ENCODE measurements at regions not wholly inside any gene's neighbourhood (a gene's known extent, or its start where the extent isn't known, plus 50 kb on each side); places are given as distances from the start of the nearest gene placed in this dataset.

DNA sequence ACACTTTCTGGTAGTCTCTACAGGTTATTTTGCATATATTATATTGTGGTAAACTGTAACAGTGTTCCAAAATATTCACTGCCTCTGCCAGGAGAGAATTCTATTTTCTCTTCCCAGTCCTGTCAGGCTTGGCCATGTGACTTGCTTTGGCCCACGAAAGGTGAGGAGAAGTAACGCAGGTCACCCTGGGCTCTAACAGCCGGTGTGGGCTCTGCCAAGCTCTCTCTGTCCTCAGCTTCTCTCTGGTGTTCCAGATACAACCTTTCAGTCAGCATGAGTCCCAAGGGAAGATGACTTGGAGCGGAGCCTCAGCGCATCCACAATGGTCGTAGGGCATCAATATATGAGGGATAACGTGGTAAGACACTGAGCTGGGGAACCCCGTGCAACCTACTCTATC lies 113.0 kb upstream of the RREB1 start:
- TF ChIP-seq, protein P1, sequence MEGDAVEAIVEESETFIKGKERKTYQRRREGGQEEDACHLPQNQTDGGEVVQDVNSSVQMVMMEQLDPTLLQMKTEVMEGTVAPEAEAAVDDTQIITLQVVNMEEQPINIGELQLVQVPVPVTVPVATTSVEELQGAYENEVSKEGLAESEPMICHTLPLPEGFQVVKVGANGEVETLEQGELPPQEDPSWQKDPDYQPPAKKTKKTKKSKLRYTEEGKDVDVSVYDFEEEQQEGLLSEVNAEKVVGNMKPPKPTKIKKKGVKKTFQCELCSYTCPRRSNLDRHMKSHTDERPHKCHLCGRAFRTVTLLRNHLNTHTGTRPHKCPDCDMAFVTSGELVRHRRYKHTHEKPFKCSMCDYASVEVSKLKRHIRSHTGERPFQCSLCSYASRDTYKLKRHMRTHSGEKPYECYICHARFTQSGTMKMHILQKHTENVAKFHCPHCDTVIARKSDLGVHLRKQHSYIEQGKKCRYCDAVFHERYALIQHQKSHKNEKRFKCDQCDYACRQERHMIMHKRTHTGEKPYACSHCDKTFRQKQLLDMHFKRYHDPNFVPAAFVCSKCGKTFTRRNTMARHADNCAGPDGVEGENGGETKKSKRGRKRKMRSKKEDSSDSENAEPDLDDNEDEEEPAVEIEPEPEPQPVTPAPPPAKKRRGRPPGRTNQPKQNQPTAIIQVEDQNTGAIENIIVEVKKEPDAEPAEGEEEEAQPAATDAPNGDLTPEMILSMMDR (IDR thresholded peaks at IDR 0.05; ENCODE audit: unreplicated experiment): no peak
- H3K9me3 Mint-ChIP-seq (ENCODE audit: low read depth, unreplicated experiment): no peaks in the 10 kb centered on the region
- no peak for DNase-seq
- no peaks in the 10 kb centered on the region for H3K36me3 Mint-ChIP-seq (ENCODE audit: insufficient read depth, unreplicated experiment)
- CTCF ChIA-PET: no interaction called here
- intact Hi-C loops (cut with micrococcal nuclease; ENCODE audit: unreplicated experiment): no loop called here
- H3K27ac Mint-ChIP-seq (ENCODE audit: unreplicated experiment): no peak overlapping the region
- no peaks in the 10 kb centered on the region for H3K4me1 Mint-ChIP-seq (ENCODE audit: low read depth, unreplicated experiment)
- H3K27me3 Mint-ChIP-seq (ENCODE audit: unreplicated experiment): no peaks in the 10 kb centered on the region
- no peak overlapping the region for H3K4me3 Mint-ChIP-seq (ENCODE audit: low read depth, unreplicated experiment)
- BruUV-seq (replicated peaks): no TSS peak

DNA sequence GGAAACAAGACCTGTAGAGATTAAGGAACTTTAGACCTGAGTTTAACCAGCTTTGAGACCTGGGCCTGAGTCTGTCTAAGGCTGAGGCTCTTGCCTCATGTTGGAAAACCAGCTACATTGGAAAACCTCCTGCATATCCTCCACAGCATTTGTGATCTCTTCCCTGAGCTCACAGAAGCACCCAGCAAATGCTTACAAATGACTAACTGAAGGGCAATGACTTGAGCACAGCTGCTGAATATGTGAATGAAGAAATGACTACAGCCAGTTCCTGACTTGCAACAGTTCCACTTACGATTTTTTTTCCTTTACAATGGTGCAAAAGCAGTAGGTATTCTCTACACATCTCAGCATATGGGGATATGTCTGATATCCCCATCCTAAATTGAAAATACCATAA lies 112.4 kb upstream of the RREB1 start:
- no peaks in the 10 kb centered on the region for H3K27me3 Mint-ChIP-seq (ENCODE audit: unreplicated experiment)
- no peak for DNase-seq
- no peaks in the 10 kb centered on the region for H3K9me3 Mint-ChIP-seq (ENCODE audit: low read depth, unreplicated experiment)
- TF ChIP-seq, protein P1 (IDR thresholded peaks at IDR 0.05; ENCODE audit: unreplicated experiment): no peak
- intact Hi-C loops (cut with micrococcal nuclease; ENCODE audit: unreplicated experiment): no loop called here
- CTCF ChIA-PET: no interaction called here
- no peak overlapping the region for H3K4me3 Mint-ChIP-seq (ENCODE audit: low read depth, unreplicated experiment)
- BruUV-seq (replicated peaks): no TSS peak
- no peak overlapping the region for H3K27ac Mint-ChIP-seq (ENCODE audit: unreplicated experiment)
- H3K4me1 Mint-ChIP-seq (ENCODE audit: low read depth, unreplicated experiment): no peaks in the 10 kb centered on the region
- H3K36me3 Mint-ChIP-seq (ENCODE audit: insufficient read depth, unreplicated experiment): no peaks in the 10 kb centered on the region

DNA sequence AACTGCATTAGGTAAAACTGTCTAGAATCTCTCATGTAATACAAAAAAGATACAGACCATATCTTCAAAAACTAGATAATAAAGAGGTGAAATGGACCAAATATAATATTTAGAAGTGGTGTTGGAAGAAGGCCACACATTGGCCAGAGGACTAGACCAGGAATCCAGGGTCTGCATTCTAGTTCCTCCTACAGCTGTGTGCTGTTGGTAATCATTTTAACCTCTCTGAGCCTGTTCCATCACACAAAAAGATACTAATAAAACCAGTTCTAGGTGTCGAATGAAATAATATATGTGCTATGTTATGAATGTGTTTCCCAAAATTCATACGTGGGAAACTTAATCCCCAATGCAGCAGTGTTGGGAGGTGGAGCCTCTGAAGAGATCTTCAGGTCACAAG lies 111.6 kb upstream of the RREB1 start:
- TF ChIP-seq, protein P1 (IDR thresholded peaks at IDR 0.05; ENCODE audit: unreplicated experiment): no peak
- intact Hi-C loops (cut with micrococcal nuclease; ENCODE audit: unreplicated experiment): no loop called here
- no peaks in the 10 kb centered on the region for H3K36me3 Mint-ChIP-seq (ENCODE audit: insufficient read depth, unreplicated experiment)
- no peak for DNase-seq
- H3K4me3 Mint-ChIP-seq (ENCODE audit: low read depth, unreplicated experiment): no peak overlapping the region
- no TSS peak for BruUV-seq (replicated peaks)
- CTCF ChIA-PET: no interaction called here
- no peaks in the 10 kb centered on the region for H3K9me3 Mint-ChIP-seq (ENCODE audit: low read depth, unreplicated experiment)
- H3K27me3 Mint-ChIP-seq (ENCODE audit: unreplicated experiment): no peaks in the 10 kb centered on the region
- H3K27ac Mint-ChIP-seq (ENCODE audit: unreplicated experiment): no peak overlapping the region
- no peaks in the 10 kb centered on the region for H3K4me1 Mint-ChIP-seq (ENCODE audit: low read depth, unreplicated experiment)

DNA sequence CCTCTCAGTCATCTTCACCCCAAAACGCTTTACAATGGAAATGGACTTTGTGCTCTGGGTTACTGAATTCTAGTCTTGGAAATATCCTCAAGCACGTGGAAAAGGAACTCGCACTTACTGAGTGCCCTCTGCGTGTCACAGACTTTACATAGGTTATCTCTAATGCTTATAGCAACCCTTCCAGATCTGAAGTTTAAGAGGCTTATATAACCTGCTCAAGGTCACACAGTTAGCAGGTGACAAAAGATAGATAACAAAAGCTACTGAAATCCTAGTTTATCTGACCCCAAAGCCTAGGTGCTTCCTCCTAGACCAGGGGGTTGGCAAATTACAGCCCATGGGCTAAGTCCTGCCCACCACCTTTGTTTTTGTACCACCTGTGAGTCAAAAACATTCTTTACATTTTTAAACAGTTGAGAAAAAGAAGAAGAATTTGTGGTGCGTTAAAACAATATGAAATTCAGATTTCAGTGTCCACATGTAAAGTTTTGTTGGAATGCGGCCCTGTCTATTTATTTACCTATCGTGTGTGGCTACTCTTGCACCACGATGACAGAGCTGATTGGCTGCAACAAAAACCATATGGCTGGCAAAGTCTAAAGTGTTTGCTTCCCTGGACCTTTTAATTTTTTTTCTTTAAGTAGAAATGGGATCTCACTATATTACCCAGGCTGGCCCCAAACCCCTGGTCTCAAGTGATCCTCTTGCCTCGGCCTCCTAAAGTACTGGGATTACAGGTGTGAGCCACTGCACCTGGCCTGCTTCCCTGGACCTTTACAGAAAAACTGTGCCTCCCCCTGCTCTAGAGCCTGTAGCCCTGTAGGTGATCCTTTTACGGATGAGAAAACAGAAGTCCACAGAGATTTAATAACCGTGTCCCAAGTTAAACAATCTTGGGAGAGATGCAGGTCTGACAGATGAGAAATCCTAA lies 110.2 kb upstream of the RREB1 start:
- DNase-seq: no peak
- H3K27me3 Mint-ChIP-seq (ENCODE audit: unreplicated experiment): no peaks in the 10 kb centered on the region
- TF ChIP-seq, protein P1 (IDR thresholded peaks at IDR 0.05; ENCODE audit: unreplicated experiment): no peak
- no peaks in the 10 kb centered on the region for H3K4me1 Mint-ChIP-seq (ENCODE audit: low read depth, unreplicated experiment)
- no peak overlapping the region for H3K27ac Mint-ChIP-seq (ENCODE audit: unreplicated experiment)
- intact Hi-C loops (cut with micrococcal nuclease; ENCODE audit: unreplicated experiment): no loop called here
- CTCF ChIA-PET: no interaction called here
- H3K4me3 Mint-ChIP-seq (ENCODE audit: low read depth, unreplicated experiment): no peak overlapping the region
- no peaks in the 10 kb centered on the region for H3K36me3 Mint-ChIP-seq (ENCODE audit: insufficient read depth, unreplicated experiment)
- no TSS peak for BruUV-seq (replicated peaks)
- H3K9me3 Mint-ChIP-seq (ENCODE audit: low read depth, unreplicated experiment): no peaks in the 10 kb centered on the region

Data from Calu3 (cell line).